PC-9 (cell line): ENCODE measurements at regions not wholly inside any gene's neighbourhood (a gene's known extent, or its start where the extent isn't known, plus 50 kb on each side); places are given as distances from the start of the nearest gene placed in this dataset.

Experiments used
- CTCF ChIP-seq: fragments of 200-600 bp; sonication (generic); conservative IDR thresholded peaks from 2 replicates; pipeline ENCODE4 v1.6.1; 2017; ENCODE audit warnings: mixed run types, antibody characterized with exemption, mild to moderate bottlenecking, moderate library complexity
- EZH2 ChIP-seq: fragments of 200-600 bp; sonication (generic); IDR thresholded peaks from 2 replicates; pipeline ENCODE4 v1.8.0; 2017; ENCODE audit warnings: antibody characterized with exemption, low read depth

GRCh38 chr13:94829837-94830365 lies 117.6 kb upstream of the SOX21 start:
- TF ChIP-seq CTCF (no peak), EZH2 (no peak)
